Astrocyte of the spinal cord (primary cell): ENCODE measurements at regions not wholly inside any gene's neighbourhood (a gene's known extent, or its start where the extent isn't known, plus 50 kb on each side); places are given as distances from the start of the nearest gene placed in this dataset.

Experiments
- DNase-seq: peaks from one replicate; pipeline ENCODE4 v3.0.0; 2011; ENCODE audit warnings: low read depth, low spot score
- H3K4me3 ChIP-seq: 2 replicates; pipeline ENCODE4 v1.5.1; 2011; ENCODE audit warnings: low read depth, mild to moderate bottlenecking, low read length, moderate library complexity
- CTCF ChIP-seq: IDR thresholded peaks from 2 replicates; pipeline ENCODE4 v1.5.1; 2012; ENCODE audit warnings: low read depth, mild to moderate bottlenecking, low read length, inconsistent platforms
- in situ Hi-C: cut with HindIII; loops from 2 replicates; pipeline ENCODE4 v1.10.0; 2017; ENCODE audit warnings: low sequenced_read_pairs

DNA sequence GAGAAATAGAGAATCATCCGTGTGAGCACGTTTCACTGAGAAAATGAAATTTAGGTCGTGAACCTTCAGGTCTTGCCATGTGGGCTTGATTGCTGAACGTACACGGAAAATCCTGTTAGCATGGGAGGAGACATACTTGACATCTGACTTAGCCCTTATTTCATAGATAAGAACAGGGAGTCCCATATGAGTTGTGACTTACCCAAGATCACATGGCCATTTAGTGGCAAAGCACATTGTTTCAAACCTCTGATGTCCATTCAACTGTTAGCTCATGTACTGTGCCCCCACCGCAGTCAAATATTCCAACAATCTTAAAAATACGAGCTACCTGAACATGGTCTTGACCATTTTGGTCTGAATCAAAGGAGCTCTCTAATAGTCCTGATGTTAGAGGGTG is 411.2 kb upstream of the FZD8 start:
- DNase-seq: no peak
- TF ChIP-seq CTCF: no peak
- no peak overlapping the region for H3K4me3 ChIP-seq
- in situ Hi-C loops: no loop called here

GRCh38 chr10:36051500-36051991 is 409.4 kb upstream of the FZD8 start:
- in situ Hi-C loops: no loop called here
- no peak overlapping the region for H3K4me3 ChIP-seq
- TF ChIP-seq CTCF: no peak
- DNase-seq: no peak

GRCh38 chr10:36050763-36051499 is 408.8 kb upstream of the FZD8 start:
- in situ Hi-C loops: no loop called here
- no peak for DNase-seq
- no peak for TF ChIP-seq CTCF
- no peak overlapping the region for H3K4me3 ChIP-seq

- in situ Hi-C loops: no loop called here
- DNase-seq: no peak
Measured at GRCh38 chr10:36048780-36049179, 406.7 kb upstream of the FZD8 start.

DNA sequence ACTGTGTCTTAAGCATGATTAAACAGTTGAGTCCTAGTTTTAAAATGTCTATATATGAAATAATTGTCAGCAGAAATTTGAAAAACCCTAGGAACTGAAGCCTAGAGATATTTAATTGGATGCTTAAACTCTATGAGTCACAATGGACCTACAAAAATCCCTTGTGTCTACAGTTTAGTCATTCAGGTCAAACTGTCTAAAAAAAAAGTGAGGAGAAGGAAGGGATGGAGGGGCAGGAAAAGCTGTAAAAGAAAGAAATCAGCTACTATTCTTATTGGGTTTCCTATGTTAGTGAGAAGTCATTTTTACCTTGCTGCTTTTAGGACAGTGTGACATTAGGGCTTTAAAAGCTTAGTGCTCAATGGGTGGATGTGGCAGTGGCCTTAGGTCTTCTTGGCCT is 406.1 kb upstream of the FZD8 start:
- no peak overlapping the region for H3K4me3 ChIP-seq
- in situ Hi-C loops: no loop called here
- DNase-seq: no peak
- no peak for TF ChIP-seq CTCF

More at GRCh38 chr10:36048780-36049179, 406.7 kb upstream of the FZD8 start:
- no peak overlapping the region for H3K4me3 ChIP-seq
- TF ChIP-seq CTCF: no peak

DNA sequence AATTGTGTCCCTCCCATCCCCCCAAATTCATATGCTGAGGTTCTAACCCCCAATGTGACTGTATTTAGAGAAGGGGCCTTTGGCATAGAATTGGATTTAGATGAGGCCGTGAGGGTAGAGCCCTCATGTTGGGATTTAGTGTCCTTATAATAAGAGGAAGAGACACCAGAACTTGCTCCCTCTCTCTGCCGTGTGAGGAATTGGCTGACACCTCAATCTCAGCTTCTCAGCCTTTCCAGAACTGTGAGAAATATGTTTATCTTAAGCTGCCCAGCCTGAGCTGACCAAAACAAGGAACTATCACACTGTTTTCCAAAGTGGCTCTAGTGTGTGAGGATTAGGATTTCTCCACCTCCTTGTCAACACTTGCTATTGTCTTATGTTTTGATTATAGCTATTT is 400.0 kb upstream of the FZD8 start:
- in situ Hi-C loops: no loop called here
- no peak overlapping the region for H3K4me3 ChIP-seq
- no peak for DNase-seq
- no peak for TF ChIP-seq CTCF
